GM12878 (cell line): ENCODE measurements at regions not wholly inside any gene's neighbourhood (a gene's known extent, or its start where the extent isn't known, plus 50 kb on each side); places are given as distances from the start of the nearest gene placed in this dataset.

Source experiments
- ATF3 ChIP-seq: IDR thresholded peaks from 2 replicates; pipeline ENCODE4 v1.6.1; 2011; ENCODE audit warnings: low read depth, mild to moderate bottlenecking, low read length, moderate library complexity, borderline replicate concordance; ENCODE audit errors: extremely low read depth
- E4F1 ChIP-seq: fragments of 450-650 bp; IDR thresholded peaks from 2 replicates; pipeline ENCODE4 v1.6.1; 2018; ENCODE audit warnings: borderline replicate concordance, mild to moderate bottlenecking; ENCODE audit not compliant: partially characterized antibody
- FOXM1 ChIP-seq: IDR thresholded peaks from 2 replicates; pipeline ENCODE4 v1.6.1; 2012; ENCODE audit warnings: low read depth, mild to moderate bottlenecking, inconsistent platforms, low read length, moderate library complexity
- GABPA ChIP-seq: IDR thresholded peaks from 2 replicates; pipeline ENCODE4 v1.6.1; 2014; ENCODE audit warnings: antibody characterized with exemption, low read depth, mild to moderate bottlenecking, inconsistent platforms
- HDAC2 ChIP-seq: fragments of 200-600 bp; sonication (generic); IDR thresholded peaks from 2 replicates; pipeline ENCODE4 v1.6.1; 2017
- NKRF ChIP-seq: fragments of 450-650 bp; conservative IDR thresholded peaks from 2 replicates; pipeline ENCODE4 v1.6.1; 2017; ENCODE audit warnings: mild to moderate bottlenecking, moderate library complexity
- RCOR1 ChIP-seq: conservative IDR thresholded peaks from 2 replicates; pipeline ENCODE4 v1.6.1; 2012; ENCODE audit warnings: low read depth, low read length, improper control_type of control experiment

- no peak for TF ChIP-seq RCOR1
- TF ChIP-seq NKRF: no peak
- no peak for TF ChIP-seq GABPA
- TF ChIP-seq E4F1: no peak
- TF ChIP-seq ATF3: no peak
- TF ChIP-seq FOXM1: no peak
- no peak for TF ChIP-seq HDAC2
These were observed 68.8 kb downstream of the KIF4B start (continued) for GRCh38 chr5:155082401-155082800.
